ENCODE measurements at regions not wholly inside any gene's neighbourhood (a gene's known extent, or its start where the extent isn't known, plus 50 kb on each side); places are given as distances from the start of the nearest gene placed in this dataset.

DNA sequence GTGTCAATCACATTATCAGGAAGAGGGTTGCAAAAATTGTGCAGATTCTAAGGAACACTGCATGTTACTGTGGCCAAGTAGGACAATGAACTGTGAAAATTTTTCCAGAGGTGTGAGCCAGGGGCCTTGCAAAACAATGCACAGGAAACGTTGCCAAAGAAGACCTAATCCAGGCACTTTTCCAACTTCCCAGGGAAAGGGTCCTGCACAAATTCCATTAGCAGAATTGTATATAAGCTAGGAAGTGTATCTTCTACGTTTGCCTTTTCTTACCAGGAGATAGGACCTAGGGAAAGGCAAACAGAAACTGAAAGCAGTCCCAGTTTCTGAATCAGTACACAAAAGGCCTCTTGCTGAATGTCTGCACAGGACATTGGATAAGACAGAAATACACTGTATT, 1888.3 kb upstream of the CELF4 start:
- TF ChIP-seq, protein P1, sequence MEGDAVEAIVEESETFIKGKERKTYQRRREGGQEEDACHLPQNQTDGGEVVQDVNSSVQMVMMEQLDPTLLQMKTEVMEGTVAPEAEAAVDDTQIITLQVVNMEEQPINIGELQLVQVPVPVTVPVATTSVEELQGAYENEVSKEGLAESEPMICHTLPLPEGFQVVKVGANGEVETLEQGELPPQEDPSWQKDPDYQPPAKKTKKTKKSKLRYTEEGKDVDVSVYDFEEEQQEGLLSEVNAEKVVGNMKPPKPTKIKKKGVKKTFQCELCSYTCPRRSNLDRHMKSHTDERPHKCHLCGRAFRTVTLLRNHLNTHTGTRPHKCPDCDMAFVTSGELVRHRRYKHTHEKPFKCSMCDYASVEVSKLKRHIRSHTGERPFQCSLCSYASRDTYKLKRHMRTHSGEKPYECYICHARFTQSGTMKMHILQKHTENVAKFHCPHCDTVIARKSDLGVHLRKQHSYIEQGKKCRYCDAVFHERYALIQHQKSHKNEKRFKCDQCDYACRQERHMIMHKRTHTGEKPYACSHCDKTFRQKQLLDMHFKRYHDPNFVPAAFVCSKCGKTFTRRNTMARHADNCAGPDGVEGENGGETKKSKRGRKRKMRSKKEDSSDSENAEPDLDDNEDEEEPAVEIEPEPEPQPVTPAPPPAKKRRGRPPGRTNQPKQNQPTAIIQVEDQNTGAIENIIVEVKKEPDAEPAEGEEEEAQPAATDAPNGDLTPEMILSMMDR (IDR thresholded peaks at IDR 0.05), result no peak
- no peak for TF ChIP-seq EZH2 (IDR thresholded peaks at IDR 0.05)
